BLaER1 treated with 17β-estradiol and CSF1 and Interleukin-3, amounts not matched to agents 10 nM and 100 nM (cell line): ENCODE measurements at regions not wholly inside any gene's neighbourhood (a gene's known extent, or its start where the extent isn't known, plus 50 kb on each side); places are given as distances from the start of the nearest gene placed in this dataset.

Experiments used
- H3K27ac ChIP-seq, 11 experiments: shearing (Covaris generic); formaldehyde crosslinking; 2 replicates each; pipeline ENCODE4 v1.8.1; 2022
- H3K27me3 ChIP-seq, 11 experiments: shearing (Covaris generic); formaldehyde crosslinking; 2 replicates each; pipeline ENCODE4 v1.8.1; 2022
- H3K36me3 ChIP-seq, 11 experiments: shearing (Covaris generic); formaldehyde crosslinking; 2 replicates each; pipeline ENCODE4 v1.8.1; 2022
- H3K4me1 ChIP-seq, 10 experiments: shearing (Covaris generic); formaldehyde crosslinking; 2 replicates each; pipeline ENCODE4 v1.8.1; 2022
- H3K4me2 ChIP-seq, 11 experiments: shearing (Covaris generic); formaldehyde crosslinking; 2 replicates each; pipeline ENCODE4 v1.8.1; 2022
- H3K4me3 ChIP-seq, 10 experiments: shearing (Covaris generic); formaldehyde crosslinking; 2 replicates each; pipeline ENCODE4 v1.8.1; 2022
- H3K9ac ChIP-seq, 11 experiments: shearing (Covaris generic); formaldehyde crosslinking; 2 replicates each; pipeline ENCODE4 v1.8.1; 2022
- H3K9me3 ChIP-seq, 11 experiments: shearing (Covaris generic); formaldehyde crosslinking; replicated peaks in 1 of 11; 2 replicates each; pipeline ENCODE4 v1.8.1; 2022
- H4K20me1 ChIP-seq, 11 experiments: shearing (Covaris generic); formaldehyde crosslinking; 2 replicates each; pipeline ENCODE4 v1.8.1; 2022
- Cebpa-rat ChIP-seq, 11 experiments: shearing (Covaris generic); IDR thresholded peaks; 2 replicates each; pipeline ENCODE4 v1.8.1; 2022

DNA sequence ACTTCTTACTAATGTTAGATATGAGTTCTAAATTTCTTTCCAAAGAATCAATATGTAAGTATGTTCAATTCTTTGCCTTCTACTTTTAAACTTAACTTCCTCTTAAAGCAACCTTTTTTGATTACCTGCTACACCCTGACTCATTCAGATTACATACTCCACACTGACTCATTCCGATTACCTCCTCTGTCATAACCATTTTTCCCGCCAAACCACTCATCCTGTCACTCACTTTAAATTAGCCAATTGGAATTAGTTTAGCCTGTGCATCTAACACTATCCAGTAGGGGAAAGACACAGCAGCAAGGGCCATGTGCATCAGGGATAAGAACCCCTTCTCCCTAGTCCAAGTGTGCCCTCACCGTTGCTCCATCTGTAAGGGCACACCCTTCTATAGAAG, 815.5 kb downstream of the BRINP3 start:
- H3K4me3 ChIP-seq, result no peak overlapping the region
- TF ChIP-seq Cebpa-rat (IDR thresholded peaks at IDR 0.05), result no peak
- H3K27ac ChIP-seq, result no peak overlapping the region
- no peaks in the 10 kb centered on the region for H4K20me1 ChIP-seq
- H3K36me3 ChIP-seq, result no peaks in the 10 kb centered on the region
- no peak overlapping the region for H3K9ac ChIP-seq
- H3K9me3 ChIP-seq, result no peaks in the 10 kb centered on the region
- H3K4me1 ChIP-seq, result no peaks in the 10 kb centered on the region
- no peak overlapping the region for H3K4me2 ChIP-seq
- H3K27me3 ChIP-seq, result no peaks in the 10 kb centered on the region

DNA sequence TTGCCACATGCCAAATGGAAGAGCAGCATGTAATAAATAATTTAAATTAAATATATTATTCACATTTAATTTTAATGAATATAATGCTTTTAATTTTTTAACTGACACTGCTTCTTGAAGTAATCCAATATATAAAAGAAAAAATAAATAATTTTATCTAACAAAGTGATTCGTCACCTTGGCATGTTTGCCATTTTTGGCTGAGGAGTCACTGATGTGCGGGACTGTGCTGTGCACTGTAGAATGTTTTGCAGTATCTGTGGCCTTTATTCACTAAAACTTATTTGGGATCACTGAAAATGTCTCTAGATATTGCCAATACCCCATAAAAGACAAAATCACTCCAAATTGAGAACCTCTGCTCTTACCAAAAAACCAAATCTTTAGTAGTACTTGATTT, 807.8 kb downstream of the BRINP3 start:
- no peak for TF ChIP-seq Cebpa-rat (IDR thresholded peaks at IDR 0.05)
- Histone ChIP-seq H3K4me3 (no peak overlapping the region), H3K4me1 (no peaks in the 10 kb centered on the region), H3K27ac (no peak overlapping the region), H3K36me3 (no peaks in the 10 kb centered on the region), H3K27me3 (no peaks in the 10 kb centered on the region), H4K20me1 (no peaks in the 10 kb centered on the region), H3K4me2 (no peak overlapping the region), H3K9ac (no peak overlapping the region), H3K9me3 (no peaks in the 10 kb centered on the region)

- H3K9ac ChIP-seq, result no peak overlapping the region
- H3K4me3 ChIP-seq, result no peak overlapping the region
- H4K20me1 ChIP-seq, result no peaks in the 10 kb centered on the region
- no peaks in the 10 kb centered on the region for H3K4me1 ChIP-seq
- H3K9me3 ChIP-seq, result no peaks in the 10 kb centered on the region
- no peaks in the 10 kb centered on the region for H3K36me3 ChIP-seq
- no peak for TF ChIP-seq Cebpa-rat (IDR thresholded peaks at IDR 0.05)
- no peaks in the 10 kb centered on the region for H3K27me3 ChIP-seq
- H3K4me2 ChIP-seq, result no peak overlapping the region
- no peak overlapping the region for H3K27ac ChIP-seq
These were observed 804.4 kb downstream of the BRINP3 start for GRCh38 chr1:189673217-189673616.

- no peak for TF ChIP-seq Cebpa-rat (IDR thresholded peaks at IDR 0.05)
- Histone ChIP-seq H3K4me3 (no peak overlapping the region), H3K27ac (no peak overlapping the region), H3K4me1 (no peaks in the 10 kb centered on the region), H4K20me1 (no peaks in the 10 kb centered on the region), H3K36me3 (no peaks in the 10 kb centered on the region), H3K9ac (no peak overlapping the region), H3K4me2 (no peak overlapping the region), H3K9me3 (no peaks in the 10 kb centered on the region), H3K27me3 (no peaks in the 10 kb centered on the region)
These were observed 801.9 kb downstream of the BRINP3 start for GRCh38 chr1:189675712-189676244.

DNA sequence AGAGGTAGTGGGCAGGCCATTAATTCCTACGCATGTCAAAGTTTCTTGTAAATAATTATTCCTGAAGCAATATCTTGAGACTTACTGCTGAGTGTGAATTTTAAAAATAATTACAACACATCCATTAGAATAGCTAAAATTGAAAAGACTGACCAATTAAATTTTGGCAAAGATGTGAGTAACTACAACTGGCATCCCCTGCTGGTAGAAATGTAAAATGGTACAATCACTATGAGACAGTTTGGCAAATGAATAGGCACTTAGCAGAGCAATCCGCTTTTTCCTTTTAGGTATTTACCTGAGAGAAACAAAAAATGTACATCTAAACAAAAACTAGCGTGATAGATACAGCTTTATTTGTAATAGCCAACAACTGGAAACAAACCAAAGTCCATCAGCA, 798.9 kb downstream of the BRINP3 start:
- no peak for TF ChIP-seq Cebpa-rat (IDR thresholded peaks at IDR 0.05)
- H3K27ac ChIP-seq, result no peak overlapping the region
- no peaks in the 10 kb centered on the region for H3K9me3 ChIP-seq

GRCh38 chr1:189681252-189681919, 796.3 kb downstream of the BRINP3 start:
- Histone ChIP-seq H3K27ac (no peak overlapping the region), H4K20me1 (no peaks in the 10 kb centered on the region), H3K4me1 (no peaks in the 10 kb centered on the region), H3K9ac (no peak overlapping the region), H3K27me3 (no peaks in the 10 kb centered on the region), H3K36me3 (no peaks in the 10 kb centered on the region), H3K4me3 (no peak overlapping the region), H3K4me2 (no peak overlapping the region), H3K9me3 (no peaks in the 10 kb centered on the region)
- TF ChIP-seq Cebpa-rat (IDR thresholded peaks at IDR 0.05), result no peak

More for the DNA sequence above, 798.9 kb downstream of the BRINP3 start:
- H3K4me2 ChIP-seq, result no peak overlapping the region
- no peaks in the 10 kb centered on the region for H3K36me3 ChIP-seq
- H3K4me3 ChIP-seq, result no peak overlapping the region
- no peaks in the 10 kb centered on the region for H3K27me3 ChIP-seq
- no peak overlapping the region for H3K9ac ChIP-seq
- no peaks in the 10 kb centered on the region for H4K20me1 ChIP-seq
- no peaks in the 10 kb centered on the region for H3K4me1 ChIP-seq

DNA sequence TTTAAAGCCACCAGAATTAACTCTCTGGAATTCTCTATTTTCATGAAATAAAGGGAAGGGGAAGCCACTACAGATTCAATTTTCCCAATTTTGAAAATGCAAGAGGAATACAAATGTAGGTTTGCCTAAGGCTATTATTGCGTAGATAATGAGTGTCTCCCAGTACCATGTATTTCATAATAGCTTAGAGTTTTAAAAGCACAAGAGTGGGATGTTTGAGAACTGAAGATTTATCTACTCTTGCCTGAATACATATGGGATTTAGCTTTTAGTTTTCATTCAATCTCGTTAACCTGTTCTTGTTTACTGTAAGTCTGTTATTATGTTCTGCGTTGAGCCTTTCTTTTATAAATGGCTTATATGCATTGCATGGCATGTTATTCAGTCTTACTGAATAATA, 795.1 kb downstream of the BRINP3 start:
- TF ChIP-seq Cebpa-rat (IDR thresholded peaks at IDR 0.05), result no peak
- Histone ChIP-seq H3K9ac (no peak overlapping the region), H3K4me1 (no peaks in the 10 kb centered on the region), H3K27ac (no peak overlapping the region), H4K20me1 (no peaks in the 10 kb centered on the region), H3K36me3 (no peaks in the 10 kb centered on the region), H3K27me3 (no peaks in the 10 kb centered on the region), H3K9me3 (no peaks in the 10 kb centered on the region), H3K4me3 (no peak overlapping the region), H3K4me2 (no peak overlapping the region)

DNA sequence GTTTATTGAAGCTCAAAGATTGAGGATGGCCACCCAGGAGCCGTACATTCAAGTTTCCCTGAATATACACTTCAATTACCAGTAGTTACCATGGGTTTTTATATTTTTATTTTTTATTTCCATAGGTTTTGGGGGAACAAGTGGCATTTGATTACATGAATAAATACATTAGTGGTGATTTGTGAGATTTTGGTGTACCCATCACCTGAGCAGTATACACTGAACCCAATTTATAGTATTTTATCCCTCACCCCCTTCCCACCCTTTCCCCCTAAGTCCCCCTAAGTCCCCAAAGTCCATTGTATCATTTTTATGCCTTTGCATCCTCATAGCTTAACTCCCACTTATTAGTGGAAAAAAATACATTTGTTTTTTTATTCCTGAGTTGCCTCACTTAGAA, 791.4 kb downstream of the BRINP3 start:
- Histone ChIP-seq H3K9me3 (no peaks in the 10 kb centered on the region), H3K4me1 (no peaks in the 10 kb centered on the region), H3K4me2 (no peak overlapping the region), H3K4me3 (no peak overlapping the region), H3K9ac (no peak overlapping the region), H3K27me3 (no peaks in the 10 kb centered on the region), H4K20me1 (no peaks in the 10 kb centered on the region), H3K36me3 (no peaks in the 10 kb centered on the region), H3K27ac (no peak overlapping the region)
- TF ChIP-seq Cebpa-rat (IDR thresholded peaks at IDR 0.05), result no peak

DNA sequence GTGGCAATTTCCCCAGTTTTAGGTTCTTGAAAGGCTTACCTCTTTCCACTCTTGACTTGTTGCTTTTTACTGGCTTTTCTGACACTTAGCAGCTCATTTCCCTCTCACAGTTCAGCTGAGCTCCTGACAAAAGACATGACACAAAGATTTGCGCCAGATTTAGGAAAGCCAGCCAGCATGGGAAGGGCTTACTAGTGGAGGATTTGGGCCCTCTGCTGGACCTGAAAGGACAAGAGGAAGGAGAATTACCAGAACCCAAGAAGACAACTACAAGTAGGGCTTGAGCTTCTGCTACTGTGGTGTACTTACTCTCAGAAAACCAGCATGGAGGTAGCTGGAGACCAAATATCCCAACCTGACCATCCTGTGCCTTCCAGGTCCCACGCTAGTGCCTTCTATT, 784.5 kb downstream of the BRINP3 start:
- H3K36me3 ChIP-seq, result no peaks in the 10 kb centered on the region
- peaks cover 0 to 11% (median 11%) of the 10 kb centered on the region in 11 experiments; a peak in 14 of 22 replicates for H3K9me3 ChIP-seq
- no peaks in the 10 kb centered on the region for H4K20me1 ChIP-seq
- H3K4me2 ChIP-seq, result no peak overlapping the region
- no peak overlapping the region for H3K9ac ChIP-seq
- H3K4me3 ChIP-seq, result no peak overlapping the region
- no peaks in the 10 kb centered on the region for H3K27me3 ChIP-seq
- H3K27ac ChIP-seq, result no peak overlapping the region
- no peak for TF ChIP-seq Cebpa-rat (IDR thresholded peaks at IDR 0.05)
- no peaks in the 10 kb centered on the region for H3K4me1 ChIP-seq

GRCh38 chr1:189696297-189696696, 781.4 kb downstream of the BRINP3 start:
- H3K36me3 ChIP-seq, result no peaks in the 10 kb centered on the region
- H3K27ac ChIP-seq, result no peak overlapping the region
- no peaks in the 10 kb centered on the region for H4K20me1 ChIP-seq
- TF ChIP-seq Cebpa-rat (IDR thresholded peaks at IDR 0.05), result no peak
- H3K4me3 ChIP-seq, result no peak overlapping the region
- peaks cover 0 to 11% (median 11%) of the 10 kb centered on the region in 11 experiments; a peak in 14 of 22 replicates for H3K9me3 ChIP-seq
- H3K27me3 ChIP-seq, result no peaks in the 10 kb centered on the region
- no peaks in the 10 kb centered on the region for H3K4me1 ChIP-seq
- H3K4me2 ChIP-seq, result no peak overlapping the region
- no peak overlapping the region for H3K9ac ChIP-seq
